Glomerular endothelial cell (primary cell): ENCODE measurements at regions not wholly inside any gene's neighbourhood (a gene's known extent, or its start where the extent isn't known, plus 50 kb on each side); places are given as distances from the start of the nearest gene placed in this dataset.

Experiments
- DNase-seq: peaks from one replicate; pipeline ENCODE4 v3.0.0-alpha.2; 2011; ENCODE audit warnings: low read depth, low spot score; ENCODE audit errors: extremely low read depth

DNA sequence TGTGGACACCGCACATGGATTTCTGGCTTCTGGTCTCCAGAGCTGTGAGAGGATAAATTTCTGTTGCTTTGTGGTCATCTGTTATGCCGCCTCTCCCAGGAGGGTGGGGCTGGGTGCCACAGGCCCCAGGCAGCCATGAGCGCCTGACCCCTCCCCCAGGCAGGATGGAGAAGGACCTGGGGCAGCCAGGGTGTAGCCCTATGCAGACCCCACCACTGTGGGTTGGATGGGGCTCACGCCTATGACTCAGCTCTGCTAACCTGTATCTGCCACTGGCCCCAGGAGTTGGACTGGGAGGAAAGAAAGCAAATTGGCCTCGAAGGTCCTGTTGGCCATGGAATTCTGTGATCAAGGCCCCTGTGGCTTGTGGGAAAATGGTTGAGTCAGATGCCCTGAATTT, 1351.1 kb downstream of the BRD1 start:
- DNase-seq, result no peak

GRCh38 chr22:48475661-48476345, 1351.9 kb downstream of the BRD1 start:
- no peak for DNase-seq

DNA sequence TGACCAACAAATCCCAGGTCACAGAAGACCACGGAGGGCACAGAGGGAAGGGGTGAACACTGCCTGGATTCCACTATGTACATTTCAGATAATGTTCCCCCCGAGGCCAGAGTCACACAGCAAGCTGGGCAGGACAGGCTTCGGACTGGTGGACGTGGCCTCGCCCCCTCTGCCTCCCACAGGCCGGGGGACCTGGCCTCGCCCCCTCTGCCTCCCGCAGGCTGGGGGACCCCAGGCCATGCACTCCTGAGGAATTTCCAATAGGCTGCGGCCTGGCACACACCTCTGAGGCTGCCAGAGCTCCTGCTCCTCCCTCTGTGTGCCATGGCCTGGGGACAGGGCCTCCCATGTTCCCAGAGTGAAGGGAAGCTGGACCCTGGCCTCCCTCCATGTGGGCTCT, 1352.8 kb downstream of the BRD1 start:
- no peak for DNase-seq

- DNase-seq, result no peak
These were observed 1354.5 kb downstream of the BRD1 start for GRCh38 chr22:48473202-48473601.

DNA sequence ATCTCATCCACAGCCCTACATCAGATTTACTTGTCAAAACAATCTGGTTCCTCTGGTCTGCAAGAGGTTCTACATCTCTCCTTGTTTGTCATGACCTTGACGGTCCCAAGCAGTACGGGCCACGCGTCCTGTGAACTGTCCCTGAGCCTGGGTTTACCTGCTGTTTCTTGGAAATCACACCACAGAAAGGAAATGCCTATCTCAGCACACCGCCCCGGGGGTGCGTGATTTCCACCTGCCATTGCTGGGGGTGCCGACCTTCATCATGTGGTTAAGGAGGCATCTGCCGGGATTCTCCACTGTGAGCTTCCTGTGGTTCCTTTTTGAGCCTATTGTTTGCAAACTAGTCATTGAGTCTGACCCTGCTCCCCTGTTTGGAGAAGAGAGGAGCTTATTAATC, 1363.4 kb downstream of the BRD1 start:
- DNase-seq, result no peak

GRCh38 chr22:48459859-48460823, 1367.5 kb downstream of the BRD1 start:
- no peak for DNase-seq

DNA sequence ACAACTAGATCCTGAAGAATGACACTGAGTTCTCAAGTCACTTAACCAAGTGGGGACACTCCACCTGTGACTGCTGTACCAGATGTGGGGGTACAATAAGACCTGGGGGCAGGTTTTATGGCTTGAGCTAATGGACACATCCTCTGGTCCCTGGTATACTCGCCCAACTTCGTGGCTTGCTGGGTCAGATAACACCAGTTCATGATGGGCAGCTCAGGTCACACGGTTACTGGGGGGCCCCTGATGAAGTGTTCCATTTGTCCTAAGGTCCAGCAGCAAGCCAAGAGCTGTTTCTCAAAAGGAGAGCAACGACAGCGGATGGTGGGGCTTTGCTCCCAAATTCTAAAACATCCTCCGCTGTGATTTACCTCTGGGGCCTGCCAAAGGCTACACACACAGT, 1368.4 kb downstream of the BRD1 start:
- no peak for DNase-seq

DNA sequence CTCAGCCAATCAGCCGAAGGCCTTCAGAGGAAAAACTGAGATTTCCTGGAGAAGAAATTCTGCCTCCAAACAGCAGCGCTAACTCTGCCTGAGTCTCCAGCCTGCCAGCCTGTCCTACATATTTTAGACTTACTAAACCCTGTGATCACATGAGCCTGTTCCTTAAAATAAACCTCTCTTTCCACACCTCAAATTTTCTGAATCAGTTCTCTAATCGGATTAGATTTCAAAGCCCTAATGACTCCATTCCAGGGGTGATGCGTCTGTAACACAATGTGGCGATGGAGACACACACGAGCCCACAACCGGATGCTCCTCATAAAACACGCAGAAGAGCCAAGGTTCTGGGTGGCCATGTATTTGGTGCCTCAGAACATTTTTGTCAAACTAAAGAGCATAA, 1371.2 kb downstream of the BRD1 start:
- no peak for DNase-seq

- no peak for DNase-seq
These were observed 1373.8 kb downstream of the BRD1 start for GRCh38 chr22:48453751-48454485.

GRCh38 chr22:48453171-48453570, 1374.5 kb downstream of the BRD1 start:
- DNase-seq, result no peak

GRCh38 chr22:48452766-48453165, 1374.9 kb downstream of the BRD1 start:
- no peak for DNase-seq

DNA sequence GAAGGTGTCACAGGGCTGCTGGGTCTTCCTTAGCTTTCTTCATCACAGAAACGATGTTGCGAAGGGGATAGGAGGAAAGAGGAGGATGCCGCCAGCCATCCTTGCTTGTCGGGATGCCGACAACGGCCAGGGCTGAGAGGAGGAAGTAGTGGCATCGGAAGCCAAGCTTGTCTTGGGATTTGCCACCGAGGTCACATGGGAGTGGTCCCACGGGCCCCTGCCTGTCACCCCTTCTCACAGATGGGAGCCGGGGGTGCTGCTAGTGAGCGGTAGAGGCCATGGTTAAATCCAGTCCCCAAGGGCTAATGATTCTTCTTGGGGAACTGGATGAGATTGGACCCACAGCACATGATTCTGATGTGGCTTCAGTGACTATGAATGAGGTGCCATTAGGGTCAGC, 1375.8 kb downstream of the BRD1 start:
- no peak for DNase-seq

DNA sequence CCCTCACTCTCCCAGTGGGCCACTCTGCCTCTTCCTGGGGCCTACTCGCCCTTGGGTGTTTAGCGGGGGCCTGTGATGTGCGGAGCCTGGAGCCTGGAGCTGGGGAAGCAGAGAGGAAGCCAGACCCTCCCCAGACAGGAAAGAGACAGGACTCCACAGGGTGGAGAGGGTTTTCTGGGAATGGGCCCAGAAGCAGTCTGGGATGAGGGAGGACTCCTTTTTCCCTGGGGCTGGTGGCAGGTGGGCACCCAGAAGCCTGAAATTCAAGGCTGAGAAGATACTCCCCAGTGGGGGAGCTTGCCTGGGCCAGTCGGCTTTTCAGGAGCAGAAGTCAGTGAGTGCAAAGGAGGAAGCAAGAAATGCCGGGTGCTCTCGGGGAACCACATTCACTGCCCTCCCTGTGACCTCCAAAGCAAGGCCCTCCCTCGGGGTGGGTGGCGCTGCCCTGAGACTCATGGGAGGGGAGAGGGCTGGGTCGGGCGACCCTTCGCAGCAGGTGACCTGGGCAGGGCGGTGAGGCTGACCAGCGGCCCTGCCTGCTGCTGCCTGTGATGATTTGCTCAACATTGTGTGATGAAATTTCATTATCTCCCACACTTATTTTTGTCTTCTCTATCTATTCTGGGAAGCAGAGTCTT, 1377.4 kb downstream of the BRD1 start:
- no peak for DNase-seq

- DNase-seq, result no peak
These were observed 1378.0 kb downstream of the BRD1 start for GRCh38 chr22:48449466-48450187.

- DNase-seq, result no peak
These were observed 1378.9 kb downstream of the BRD1 start for GRCh38 chr22:48448821-48449220.

DNA sequence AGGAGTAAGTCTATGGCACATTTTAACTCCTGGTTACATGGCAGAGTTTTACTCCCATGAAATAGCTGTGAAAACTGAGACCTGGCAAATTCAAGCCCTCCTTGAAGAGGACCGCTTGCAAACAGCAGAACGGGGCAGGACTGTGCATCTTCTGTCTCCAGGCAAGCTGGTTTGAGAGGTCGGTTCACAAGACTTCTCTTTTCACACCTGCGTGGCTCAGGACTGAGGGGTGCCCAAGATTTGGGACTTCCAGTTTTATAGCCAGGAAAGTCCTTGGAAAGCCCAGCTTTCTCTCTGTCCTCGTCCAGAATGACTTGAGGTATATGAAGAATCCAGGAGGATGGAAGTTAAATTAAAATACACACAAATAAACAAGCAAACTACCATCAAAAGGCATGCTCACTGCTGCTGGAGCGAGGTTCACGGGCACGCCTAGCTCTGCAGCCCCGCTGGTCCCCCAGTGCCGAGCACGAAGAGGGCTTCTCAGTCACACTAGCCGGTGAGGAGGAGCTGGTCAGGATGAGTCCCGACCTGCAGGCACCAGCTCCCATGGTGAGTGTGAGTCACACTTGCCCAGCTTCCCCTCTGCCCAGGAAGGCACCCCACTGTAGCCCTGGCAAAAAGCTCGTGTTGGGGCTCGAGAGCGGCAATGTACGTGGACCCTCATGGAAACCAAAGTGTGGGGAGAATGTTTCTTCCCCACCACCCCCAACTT, 1382.4 kb downstream of the BRD1 start:
- DNase-seq, result no peak

DNA sequence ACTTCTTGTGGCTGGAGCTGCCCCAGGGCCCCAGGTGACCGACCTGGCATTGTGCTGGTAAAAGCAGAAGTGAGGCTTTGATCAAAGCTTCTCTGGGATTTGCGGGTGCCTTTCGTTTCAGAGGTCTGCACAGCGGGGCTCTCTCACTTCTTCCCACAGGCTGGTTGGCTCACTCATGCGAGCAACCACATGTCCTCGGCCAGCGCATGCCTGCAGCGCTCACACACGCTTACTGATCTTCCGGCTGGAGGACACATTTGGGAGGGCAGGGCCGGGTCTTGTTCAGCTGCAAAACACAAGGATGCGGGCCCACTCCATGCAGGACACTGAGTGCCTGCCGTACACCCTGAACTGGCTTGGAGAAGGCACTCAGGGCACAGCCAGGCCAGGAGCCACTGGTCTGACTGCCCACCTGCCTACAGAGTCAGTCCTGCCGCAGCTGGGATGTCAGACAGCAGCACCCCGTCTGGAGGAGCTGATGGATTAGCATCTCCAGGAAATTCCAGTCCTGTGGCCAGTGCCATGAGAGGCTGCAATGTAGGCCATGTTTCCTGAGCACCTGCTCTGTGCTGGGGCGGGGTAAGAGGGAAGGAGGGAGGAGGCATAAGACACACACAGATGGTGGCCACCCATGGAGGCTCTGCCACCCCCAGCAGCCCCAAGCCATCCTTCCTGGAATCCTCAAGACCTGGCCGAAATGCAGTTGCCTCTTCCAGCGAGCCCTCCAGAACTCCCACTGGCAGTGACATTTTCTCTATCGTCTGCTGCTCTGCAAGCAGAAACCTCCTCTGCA, 1383.2 kb downstream of the BRD1 start:
- DNase-seq, result no peak

- DNase-seq, result no peak
These were observed 1384.0 kb downstream of the BRD1 start for GRCh38 chr22:48443680-48444079.

DNA sequence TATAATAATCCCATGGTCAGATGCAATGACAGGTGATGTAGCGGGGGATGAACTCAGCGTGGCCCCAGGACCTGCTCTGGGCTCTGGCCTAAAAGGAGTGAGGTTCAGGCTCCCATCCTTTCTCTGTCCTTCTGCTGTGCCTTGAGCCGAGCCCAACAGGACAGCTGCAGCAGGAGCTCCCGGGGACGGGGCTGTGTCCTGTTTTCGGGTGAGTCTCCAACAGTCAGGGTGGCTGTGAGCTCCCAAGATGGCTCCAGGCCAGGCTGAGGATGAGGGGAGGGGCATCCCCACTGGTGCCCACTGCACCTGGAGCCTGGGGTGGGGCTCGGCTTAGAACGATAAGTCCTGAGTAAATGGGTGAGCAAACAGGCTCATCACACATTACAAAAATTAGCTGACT, 1385.0 kb downstream of the BRD1 start:
- no peak for DNase-seq
